MM.1S (cell line): ENCODE measurements at regions not wholly inside any gene's neighbourhood (a gene's known extent, or its start where the extent isn't known, plus 50 kb on each side); places are given as distances from the start of the nearest gene placed in this dataset.
A peak's percentile ranks its signal among the peaks of the same experiment; 100 is the strongest.

Experiments
- DNase-seq: peaks from one replicate; pipeline ENCODE4 v3.0.0-alpha.2; 2015
- H2AFZ ChIP-seq: fragments of 300-600 bp; sonication (generic); 2 replicates; pipeline ENCODE4 v1.6.0; 2016; ENCODE audit warnings: antibody characterized with exemption, low read length
- H3F3A ChIP-seq: fragments of 300-600 bp; sonication (generic); 2 replicates; pipeline ENCODE4 v1.6.1; 2016; ENCODE audit warnings: mild to moderate bottlenecking, antibody characterized with exemption, low read length, moderate library complexity, mixed read lengths; ENCODE audit not compliant: insufficient read depth
- H3K27ac ChIP-seq: fragments of 300-600 bp; sonication (generic); 2 replicates; pipeline ENCODE4 v1.5.1; 2016; ENCODE audit warnings: mild to moderate bottlenecking, low read length
- H3K27me3 ChIP-seq: fragments of 300-600 bp; sonication (generic); replicated peaks from 2 replicates; pipeline ENCODE4 v1.6.0; 2016; ENCODE audit warnings: low read length; ENCODE audit not compliant: insufficient read depth
- H3K36me3 ChIP-seq: fragments of 300-600 bp; sonication (generic); replicated peaks from 2 replicates; pipeline ENCODE4 v1.6.1; 2016; ENCODE audit warnings: mild to moderate bottlenecking, low read length, mixed read lengths; ENCODE audit not compliant: insufficient read depth
- H3K4me1 ChIP-seq: fragments of 300-600 bp; sonication (generic); 2 replicates; pipeline ENCODE4 v1.6.1; 2016; ENCODE audit warnings: low read length, mixed read lengths
- H3K4me2 ChIP-seq: fragments of 300-600 bp; sonication (generic); 2 replicates; pipeline ENCODE4 v1.6.0; 2016; ENCODE audit warnings: low read depth, low read length
- H3K4me3 ChIP-seq: fragments of 300-600 bp; sonication (generic); 2 replicates; pipeline ENCODE4 v1.5.1; 2016; ENCODE audit warnings: low read length, mixed read lengths
- H3K79me2 ChIP-seq: fragments of 300-600 bp; sonication (generic); 2 replicates; pipeline ENCODE4 v1.6.1; 2016; ENCODE audit warnings: mixed run types, low read length, mixed read lengths
- H3K9ac ChIP-seq: fragments of 300-600 bp; sonication (generic); 2 replicates; pipeline ENCODE4 v1.6.1; 2016; ENCODE audit warnings: low read length, mixed read lengths
- H3K9me2 ChIP-seq: fragments of 300-600 bp; sonication (generic); replicated peaks from 2 replicates; pipeline ENCODE4 v1.6.1; 2016; ENCODE audit warnings: mild to moderate bottlenecking, low read length, mixed read lengths; ENCODE audit not compliant: insufficient read depth
- H3K9me3 ChIP-seq: fragments of 300-600 bp; sonication (generic); replicated peaks from 2 replicates; pipeline ENCODE4 v1.6.1; 2016; ENCODE audit warnings: mild to moderate bottlenecking, low read length, mixed read lengths; ENCODE audit not compliant: insufficient read depth
- H4K20me1 ChIP-seq: fragments of 300-600 bp; sonication (generic); 2 replicates; pipeline ENCODE4 v1.6.1; 2016; ENCODE audit warnings: mild to moderate bottlenecking, low read length, moderate library complexity, mixed read lengths; ENCODE audit not compliant: insufficient read depth
- EZH2 ChIP-seq: fragments of 300-600 bp; sonication (generic); optimal IDR thresholded peaks from 2 replicates; pipeline ENCODE3; 2017; ENCODE audit warnings: low read depth, mild to moderate bottlenecking, antibody characterized with exemption, low read length, mixed read lengths
- EZH2phosphoT487 ChIP-seq: fragments of 300-600 bp; sonication (generic); IDR thresholded peaks from 2 replicates; pipeline ENCODE4 v1.6.1; 2018; ENCODE audit warnings: antibody characterized with exemption, low read length
- TF ChIP-seq, protein P1 (sequence below): fragments of 300-600 bp; sonication (generic); IDR thresholded peaks from 2 replicates; pipeline ENCODE4 v1.5.1; 2016; ENCODE audit warnings: antibody characterized with exemption, low read length, mixed read lengths

DNA sequence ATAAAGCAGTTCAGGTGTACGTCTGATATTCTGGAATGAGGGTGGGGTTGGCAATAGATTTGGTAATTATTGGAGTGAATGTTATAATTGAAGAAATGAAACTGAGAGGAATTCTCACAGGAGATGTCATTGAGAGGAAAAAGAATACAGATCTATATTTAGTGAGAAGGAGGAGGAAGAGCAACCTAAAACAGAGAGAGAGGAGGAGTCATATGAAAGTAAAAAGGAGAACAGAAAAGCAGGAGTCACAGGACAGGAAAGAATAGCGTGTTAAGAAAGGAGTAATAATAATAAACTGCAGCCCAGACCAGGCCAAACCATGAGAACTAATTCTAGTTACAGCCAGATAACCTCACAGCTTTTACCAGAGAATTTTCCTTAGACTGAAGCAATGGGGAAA is 62.7 kb upstream of the MROH9 start:
- no peaks in the 10 kb centered on the region for H3K9me3 ChIP-seq
- no peak for DNase-seq
- no peaks in the 10 kb centered on the region for H3K36me3 ChIP-seq
- H3K4me3 ChIP-seq, result no peak overlapping the region
- H3K9ac ChIP-seq, result no peak overlapping the region
- no peaks in the 10 kb centered on the region for H3K79me2 ChIP-seq
- H3F3A ChIP-seq, result no peaks in the 10 kb centered on the region
- H4K20me1 ChIP-seq, result no peaks in the 10 kb centered on the region
- no peaks in the 10 kb centered on the region for H3K27me3 ChIP-seq
- H3K9me2 ChIP-seq, result no peaks in the 10 kb centered on the region
- no peak overlapping the region for H3K4me2 ChIP-seq
- no peak for TF ChIP-seq EZH2phosphoT487
- TF ChIP-seq, protein P1, sequence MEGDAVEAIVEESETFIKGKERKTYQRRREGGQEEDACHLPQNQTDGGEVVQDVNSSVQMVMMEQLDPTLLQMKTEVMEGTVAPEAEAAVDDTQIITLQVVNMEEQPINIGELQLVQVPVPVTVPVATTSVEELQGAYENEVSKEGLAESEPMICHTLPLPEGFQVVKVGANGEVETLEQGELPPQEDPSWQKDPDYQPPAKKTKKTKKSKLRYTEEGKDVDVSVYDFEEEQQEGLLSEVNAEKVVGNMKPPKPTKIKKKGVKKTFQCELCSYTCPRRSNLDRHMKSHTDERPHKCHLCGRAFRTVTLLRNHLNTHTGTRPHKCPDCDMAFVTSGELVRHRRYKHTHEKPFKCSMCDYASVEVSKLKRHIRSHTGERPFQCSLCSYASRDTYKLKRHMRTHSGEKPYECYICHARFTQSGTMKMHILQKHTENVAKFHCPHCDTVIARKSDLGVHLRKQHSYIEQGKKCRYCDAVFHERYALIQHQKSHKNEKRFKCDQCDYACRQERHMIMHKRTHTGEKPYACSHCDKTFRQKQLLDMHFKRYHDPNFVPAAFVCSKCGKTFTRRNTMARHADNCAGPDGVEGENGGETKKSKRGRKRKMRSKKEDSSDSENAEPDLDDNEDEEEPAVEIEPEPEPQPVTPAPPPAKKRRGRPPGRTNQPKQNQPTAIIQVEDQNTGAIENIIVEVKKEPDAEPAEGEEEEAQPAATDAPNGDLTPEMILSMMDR, result no peak
- TF ChIP-seq EZH2, result no peak
- peaks cover 8% of the 10 kb centered on the region; the same call in 1 of the 2 replicates for H3K4me1 ChIP-seq
- no peak overlapping the region for H2AFZ ChIP-seq
- H3K27ac ChIP-seq, result no peak overlapping the region

GRCh38 chr1:170874671-170875070 is 60.7 kb upstream of the MROH9 start:
- Histone ChIP-seq H2AFZ (no peak overlapping the region), H3K9me3 (no peaks in the 10 kb centered on the region), H3K36me3 (no peaks in the 10 kb centered on the region), H3K27ac (no peak overlapping the region), H3K9me2 (no peaks in the 10 kb centered on the region), H3K4me2 (no peak overlapping the region), H3F3A (no peaks in the 10 kb centered on the region), H3K4me3 (no peak overlapping the region), H3K4me1 (peaks cover 8% of the 10 kb centered on the region; the same call in 1 of the 2 replicates), H3K79me2 (no peaks in the 10 kb centered on the region), H3K27me3 (no peaks in the 10 kb centered on the region), H3K9ac (no peak overlapping the region), H4K20me1 (no peaks in the 10 kb centered on the region)
- DNase-seq, result no peak
- TF ChIP-seq EZH2 (no peak), EZH2phosphoT487 (no peak)
- TF ChIP-seq, protein P1, result no peak

- no peak overlapping the region for H3K27ac ChIP-seq
- H3K9ac ChIP-seq, result no peak overlapping the region
- 0 out of 2 replicates have a peak overlapping the region, but pooled peaks have one; percentile 2 for H3K4me2 ChIP-seq
- H4K20me1 ChIP-seq, result no peaks in the 10 kb centered on the region
- H3K4me3 ChIP-seq, result no peak overlapping the region
- H3F3A ChIP-seq, result no peaks in the 10 kb centered on the region
- no peaks in the 10 kb centered on the region for H3K9me2 ChIP-seq
- H3K4me1 ChIP-seq, result no peaks in the 10 kb centered on the region
- H2AFZ ChIP-seq, result peak overlapping the region; percentile 5; the same call in 1 of the 2 replicates
- H3K79me2 ChIP-seq, result no peaks in the 10 kb centered on the region
- no peaks in the 10 kb centered on the region for H3K27me3 ChIP-seq
- no peaks in the 10 kb centered on the region for H3K36me3 ChIP-seq
- TF ChIP-seq, protein P1, result peak; percentile 77
- TF ChIP-seq EZH2phosphoT487, result no peak
- H3K9me3 ChIP-seq, result no peaks in the 10 kb centered on the region
- DNase-seq, result peak; percentile 48
Observed at GRCh38 chr1:170881268-170882265, 53.8 kb upstream of the MROH9 start.
